PC-9 (cell line): ENCODE measurements at regions not wholly inside any gene's neighbourhood (a gene's known extent, or its start where the extent isn't known, plus 50 kb on each side); places are given as distances from the start of the nearest gene placed in this dataset.

Source experiments
- BruUV-seq: library from RNA; stranded (reverse); fragments of 400-500 nt; replicated peaks from 2 replicates; lab custom pipeline; 2021; lab: Mats Ljungman, UMichigan
- CTCF ChIA-PET: fragments of 300-600 bp; sonication (Branson Sonifier 250); formaldehyde crosslinking; loops from one replicate; lab custom pipeline; 2022; ENCODE audit warnings: antibody characterized with exemption; lab: Charles Lee
- POLR2A ChIA-PET: fragments of 300-600 bp; sonication (Branson Sonifier 250); formaldehyde crosslinking; loops from one replicate; lab custom pipeline; 2022; ENCODE audit warnings: antibody characterized with exemption; ENCODE audit not compliant: unreplicated experiment; lab: Charles Lee
- DNase-seq, 2 experiments: peaks; one replicate each; pipeline versions ENCODE4 v3.0.0 to v3.0.0-alpha.2; 2015 to 2022; ENCODE audit warnings: mixed read lengths in 1 of 2
- H2AFZ ChIP-seq: fragments of 200-600 bp; sonication (generic); 2 replicates; pipeline ENCODE4 v1.8.1; 2017; ENCODE audit warnings: antibody characterized with exemption
- H3F3A ChIP-seq: fragments of 200-600 bp; sonication (generic); 2 replicates; pipeline ENCODE4 v1.8.1; 2017; ENCODE audit warnings: antibody characterized with exemption, mild to moderate bottlenecking, low read depth; ENCODE audit not compliant: insufficient read depth
- H3K27ac ChIP-seq: fragments of 200-600 bp; sonication (generic); 2 replicates; pipeline ENCODE4 v1.6.1; 2016; ENCODE audit warnings: mixed run types
- H3K27me3 ChIP-seq: fragments of 200-600 bp; sonication (generic); 2 replicates; pipeline ENCODE4 v1.6.1; 2016; ENCODE audit warnings: low read depth, mixed run types; ENCODE audit not compliant: insufficient read depth
- H3K36me3 ChIP-seq: fragments of 200-600 bp; sonication (generic); 2 replicates; pipeline ENCODE4 v1.6.1; 2016; ENCODE audit warnings: low read depth, mixed run types
- H3K4me1 ChIP-seq: fragments of 200-600 bp; sonication (generic); replicated peaks from 2 replicates; pipeline ENCODE4 v1.6.1; 2016; ENCODE audit warnings: mixed run types; ENCODE audit not compliant: insufficient read depth
- H3K4me2 ChIP-seq: fragments of 200-600 bp; sonication (generic); 2 replicates; pipeline ENCODE4 v1.6.1; 2017; ENCODE audit warnings: mixed run types
- H3K4me3 ChIP-seq: fragments of 200-600 bp; sonication (generic); 2 replicates; pipeline ENCODE4 v1.6.1; 2016; ENCODE audit warnings: mixed run types
- H3K79me2 ChIP-seq: fragments of 200-600 bp; sonication (generic); 2 replicates; pipeline ENCODE4 v1.6.1; 2017; ENCODE audit warnings: low read depth, mixed run types
- H3K9me2 ChIP-seq: fragments of 200-600 bp; sonication (generic); 2 replicates; pipeline ENCODE4 v1.8.1; 2017; ENCODE audit warnings: mild to moderate bottlenecking; ENCODE audit not compliant: insufficient read depth
- H3K9me3 ChIP-seq: fragments of 200-600 bp; sonication (generic); 2 replicates; pipeline ENCODE4 v1.8.1; 2016; ENCODE audit warnings: low read depth; ENCODE audit not compliant: insufficient read depth
- H4K20me1 ChIP-seq: fragments of 200-600 bp; sonication (generic); 2 replicates; pipeline ENCODE4 v1.8.1; 2017; ENCODE audit not compliant: insufficient read depth
- CTCF ChIP-seq: fragments of 200-600 bp; sonication (generic); conservative IDR thresholded peaks from 2 replicates; pipeline ENCODE4 v1.6.1; 2017; ENCODE audit warnings: mixed run types, antibody characterized with exemption, mild to moderate bottlenecking, moderate library complexity
- EZH2 ChIP-seq: fragments of 200-600 bp; sonication (generic); IDR thresholded peaks from 2 replicates; pipeline ENCODE4 v1.8.0; 2017; ENCODE audit warnings: antibody characterized with exemption, low read depth
- intact Hi-C: fragments of 100-400 bp; cut with micrococcal nuclease; formaldehyde crosslinking; loops from one replicate; pipeline ENCODE4 v1.10.0; 2022; ENCODE audit not compliant: unreplicated experiment

- H3K27ac ChIP-seq, result no peak overlapping the region
- H3K27me3 ChIP-seq, result no peaks in the 10 kb centered on the region
- POLR2A ChIA-PET, result no interaction called here
- BruUV-seq, result no TSS peak
- H3K9me2 ChIP-seq, result no peaks in the 10 kb centered on the region
- H2AFZ ChIP-seq, result no peak overlapping the region
- H3K36me3 ChIP-seq, result no peaks in the 10 kb centered on the region
- H3F3A ChIP-seq, result no peaks in the 10 kb centered on the region
- H3K9me3 ChIP-seq, result no peaks in the 10 kb centered on the region
- intact Hi-C loops, result no loop called here
- CTCF ChIA-PET, result no interaction called here
- no peaks in the 10 kb centered on the region for H3K79me2 ChIP-seq
- H4K20me1 ChIP-seq, result no peaks in the 10 kb centered on the region
- no peak for DNase-seq
- no peak overlapping the region for H3K4me3 ChIP-seq
- no peak overlapping the region for H3K4me2 ChIP-seq
- no peak for TF ChIP-seq CTCF
- no peak for TF ChIP-seq EZH2
- H3K4me1 ChIP-seq, result no peaks in the 10 kb centered on the region
Measured at GRCh38 chr13:56189439-56189838, 951.3 kb upstream of the PRR20A start.

- ChIA-PET POLR2A (no interaction called here), CTCF (no interaction called here)
- intact Hi-C loops, result no loop called here
- Histone ChIP-seq H3K79me2 (no peaks in the 10 kb centered on the region), H3K27me3 (no peaks in the 10 kb centered on the region), H3K9me3 (no peaks in the 10 kb centered on the region), H4K20me1 (no peaks in the 10 kb centered on the region), H3K4me3 (no peak overlapping the region), H3K4me1 (no peaks in the 10 kb centered on the region), H3K9me2 (no peaks in the 10 kb centered on the region), H3K27ac (no peak overlapping the region), H3K4me2 (no peak overlapping the region), H2AFZ (no peak overlapping the region), H3F3A (no peaks in the 10 kb centered on the region), H3K36me3 (no peaks in the 10 kb centered on the region)
- no peak for DNase-seq
- BruUV-seq, result no TSS peak
- TF ChIP-seq EZH2 (no peak), CTCF (no peak)
Measured at GRCh38 chr13:56189978-56190377, 950.7 kb upstream of the PRR20A start.

- intact Hi-C loops, result no loop called here
- ChIA-PET CTCF (no interaction called here), POLR2A (no interaction called here)
- no peaks in the 10 kb centered on the region for H3K9me3 ChIP-seq
- H3K4me2 ChIP-seq, result no peak overlapping the region
- H3K27ac ChIP-seq, result no peak overlapping the region
- no peaks in the 10 kb centered on the region for H3K27me3 ChIP-seq
- no TSS peak for BruUV-seq
- no peaks in the 10 kb centered on the region for H3F3A ChIP-seq
- DNase-seq, result no peak
- H3K36me3 ChIP-seq, result no peaks in the 10 kb centered on the region
- no peak overlapping the region for H2AFZ ChIP-seq
- H3K4me1 ChIP-seq, result no peaks in the 10 kb centered on the region
- H3K9me2 ChIP-seq, result no peaks in the 10 kb centered on the region
- no peak overlapping the region for H3K4me3 ChIP-seq
- TF ChIP-seq CTCF, result no peak
- TF ChIP-seq EZH2, result no peak
- no peaks in the 10 kb centered on the region; the same call in 1 of the 2 replicates for H4K20me1 ChIP-seq
- no peaks in the 10 kb centered on the region for H3K79me2 ChIP-seq
Measured at GRCh38 chr13:56198350-56198749, 942.4 kb upstream of the PRR20A start.
